IMR-90 (cell line): ENCODE measurements at regions not wholly inside any gene's neighbourhood (a gene's known extent, or its start where the extent isn't known, plus 50 kb on each side); places are given as distances from the start of the nearest gene placed in this dataset.

Source experiments
- ATAC-seq: fragments of 200-7000 bp; cut with Tn5 transposase; 2 replicates; pipeline ENCODE4 v1.9.1; 2020; ENCODE audit warnings: low read depth, mild to moderate bottlenecking, moderate library complexity
- BruUV-seq: library from RNA; stranded (reverse); fragments of 400-500 nt; replicated peaks from 2 replicates; lab custom pipeline; 2021; lab: Mats Ljungman, UMichigan
- CTCF ChIA-PET: fragments of 300-600 bp; formaldehyde crosslinking; extraction: SDS; loops from one replicate; lab custom pipeline; 2021; ENCODE audit warnings: antibody characterized with exemption; lab: Yijun Ruan, JAX
- POLR2A ChIA-PET: fragments of 300-600 bp; sonication (Branson Sonifier 250); formaldehyde crosslinking; loops from one replicate; lab custom pipeline; 2022; ENCODE audit warnings: antibody characterized with exemption; ENCODE audit not compliant: unreplicated experiment; lab: Charles Lee
- DNase-seq: peaks from one replicate; pipeline ENCODE4 v3.0.0; 2013
- H2AFZ ChIP-seq: replicated peaks from 2 replicates; pipeline ENCODE3; 2013; ENCODE audit warnings: low read length, mild to moderate bottlenecking; ENCODE audit not compliant: poor library complexity
- H2AK5ac ChIP-seq: 2 replicates; pipeline ENCODE4 v1.6.1; 2013; ENCODE audit warnings: low read depth, low read length, inconsistent platforms
- H2AK9ac ChIP-seq: replicated peaks from 2 replicates; pipeline ENCODE3; 2013; ENCODE audit warnings: mild to moderate bottlenecking, low read depth, low read length, moderate library complexity; ENCODE audit not compliant: poor library complexity
- H2BK120ac ChIP-seq: 2 replicates; pipeline ENCODE4 v1.6.1; 2013; ENCODE audit warnings: low read depth, low read length, inconsistent platforms
- H2BK15ac ChIP-seq: 3 replicates; pipeline ENCODE4 v1.6.1; 2013; ENCODE audit warnings: low read depth, low read length, inconsistent platforms
- H2BK20ac ChIP-seq: 2 replicates; pipeline ENCODE4 v1.6.1; 2013; ENCODE audit warnings: low read depth, mild to moderate bottlenecking, inconsistent platforms, low read length, moderate library complexity
- H2BK5ac ChIP-seq: 2 replicates; pipeline ENCODE4 v1.6.1; 2013; ENCODE audit warnings: mild to moderate bottlenecking, low read depth, low read length, inconsistent platforms; ENCODE audit not compliant: poor library complexity, severe bottlenecking
- H3K14ac ChIP-seq: replicated peaks from 2 replicates; pipeline ENCODE4 v1.6.1; 2013; ENCODE audit warnings: low read depth, low read length, inconsistent platforms
- H3K18ac ChIP-seq: 2 replicates; pipeline ENCODE4 v1.6.1; 2013; ENCODE audit warnings: low read depth, low read length, control low read depth
- H3K23ac ChIP-seq: 2 replicates; pipeline ENCODE4 v1.6.1; 2013; ENCODE audit warnings: low read depth, low read length, inconsistent platforms
- H3K27ac ChIP-seq: 2 replicates; pipeline ENCODE4 v1.5.1; 2013; ENCODE audit warnings: mild to moderate bottlenecking, control low read depth, low read length; ENCODE audit not compliant: insufficient read depth
- H3K27me3 ChIP-seq: 2 replicates; pipeline ENCODE4 v1.6.1; 2013; ENCODE audit warnings: low read length; ENCODE audit not compliant: control insufficient read depth, insufficient read depth
- H3K36me3 ChIP-seq: 2 replicates; pipeline ENCODE4 v1.6.1; 2013; ENCODE audit warnings: low read length, mixed read lengths; ENCODE audit not compliant: control insufficient read depth, insufficient read depth
- H3K4ac ChIP-seq: 2 replicates; pipeline ENCODE4 v1.6.1; 2013; ENCODE audit warnings: low read depth, low read length, inconsistent platforms
- H3K4me1 ChIP-seq: 2 replicates; pipeline ENCODE4 v1.6.1; 2013; ENCODE audit warnings: low read length, mixed read lengths; ENCODE audit not compliant: control insufficient read depth, insufficient read depth
- H3K4me2 ChIP-seq: 2 replicates; pipeline ENCODE4 v1.6.1; 2013; ENCODE audit warnings: low read depth, mild to moderate bottlenecking, control low read depth, low read length, moderate library complexity
- H3K4me3 ChIP-seq: 2 replicates; pipeline ENCODE4 v1.5.1; 2013; ENCODE audit warnings: low read depth, mild to moderate bottlenecking, control low read depth, low read length, moderate library complexity; ENCODE audit not compliant: insufficient read depth
- H3K56ac ChIP-seq: 2 replicates; pipeline ENCODE4 v1.6.1; 2013; ENCODE audit warnings: low read length, inconsistent platforms; ENCODE audit not compliant: insufficient read depth; ENCODE audit errors: extremely low read depth
- H3K79me1 ChIP-seq, 2 experiments: 2 replicates each; pipeline ENCODE4 v1.6.1; 2013; ENCODE audit warnings: low read length in 2 of 2, inconsistent platforms in 1 of 2, low read depth in 1 of 2
- H3K9ac ChIP-seq: 2 replicates; pipeline ENCODE4 v1.6.1; 2013; ENCODE audit warnings: low read depth, low read length, control low read depth
- H3K9me1 ChIP-seq: 2 replicates; pipeline ENCODE4 v1.6.1; 2013; ENCODE audit warnings: low read length, inconsistent platforms; ENCODE audit not compliant: insufficient read depth
- H3K9me3 ChIP-seq: 2 replicates; pipeline ENCODE4 v1.6.1; 2013; ENCODE audit warnings: low read length; ENCODE audit not compliant: control insufficient read depth, insufficient read depth
- H4K20me1 ChIP-seq: 2 replicates; pipeline ENCODE4 v1.6.1; 2013; ENCODE audit warnings: low read length, inconsistent platforms; ENCODE audit not compliant: insufficient read depth
- H4K5ac ChIP-seq: 2 replicates; pipeline ENCODE4 v1.6.1; 2013; ENCODE audit warnings: mild to moderate bottlenecking, low read depth, low read length, control low read depth
- H4K8ac ChIP-seq, 2 experiments: 2 replicates each; pipeline ENCODE4 v1.6.1; 2013; ENCODE audit warnings: low read depth in 2 of 2, low read length in 2 of 2, control low read depth in 1 of 2, inconsistent platforms in 1 of 2
- H4K91ac ChIP-seq: 2 replicates; pipeline ENCODE4 v1.6.1; 2013; ENCODE audit warnings: low read depth, low read length, inconsistent platforms; ENCODE audit not compliant: insufficient read depth
- BHLHE40 ChIP-seq: fragments of 150-350 bp; IDR thresholded peaks from 2 replicates; pipeline ENCODE4 v1.6.1; 2016; ENCODE audit warnings: mild to moderate bottlenecking, low read depth, low read length
- CTCF ChIP-seq: conservative IDR thresholded peaks from 2 replicates; pipeline ENCODE4 v1.5.1; 2012; ENCODE audit warnings: mild to moderate bottlenecking, low read depth, low read length, improper control_type of control experiment
- MAZ ChIP-seq: IDR thresholded peaks from 2 replicates; pipeline ENCODE4 v1.6.1; 2012; ENCODE audit warnings: low read depth, mild to moderate bottlenecking, low read length, improper control_type of control experiment, moderate library complexity, borderline replicate concordance
- RAD21 ChIP-seq: IDR thresholded peaks from 2 replicates; pipeline ENCODE4 v1.6.1; 2012; ENCODE audit warnings: low read length, improper control_type of control experiment
- WGBS, 2 experiments: methylation state at CpG; one replicate each; pipeline versions ENCODE4 v1.1.5 to v1.1.7; 2013; ENCODE audit warnings: missing lambda C conversion rate in 2 of 2; ENCODE audit not compliant: insufficient read length in 1 of 2; ENCODE audit errors: extremely low coverage in 2 of 2; 5-methylcytosine and 5-hydroxymethylcytosine counted together
- dilution Hi-C: fragments of 300-500 bp; cut with HindIII; formaldehyde crosslinking; loops from one replicate; pipeline ENCODE4 v1.14.3; 2018; ENCODE audit warnings: low sequenced_read_pairs; ENCODE audit not compliant: unreplicated experiment
- in situ Hi-C: fragments of 300-500 bp; cut with MboI; formaldehyde crosslinking; loops from 3 replicates; pipeline ENCODE4 v1.14.3; 2019; ENCODE audit warnings: low sequenced_read_pairs, inconsistent platforms, mixed read lengths
- intact Hi-C: fragments of 100-400 bp; cut with micrococcal nuclease; formaldehyde crosslinking; loops from 2 replicates; pipeline ENCODE4 v1.10.0; 2022

DNA sequence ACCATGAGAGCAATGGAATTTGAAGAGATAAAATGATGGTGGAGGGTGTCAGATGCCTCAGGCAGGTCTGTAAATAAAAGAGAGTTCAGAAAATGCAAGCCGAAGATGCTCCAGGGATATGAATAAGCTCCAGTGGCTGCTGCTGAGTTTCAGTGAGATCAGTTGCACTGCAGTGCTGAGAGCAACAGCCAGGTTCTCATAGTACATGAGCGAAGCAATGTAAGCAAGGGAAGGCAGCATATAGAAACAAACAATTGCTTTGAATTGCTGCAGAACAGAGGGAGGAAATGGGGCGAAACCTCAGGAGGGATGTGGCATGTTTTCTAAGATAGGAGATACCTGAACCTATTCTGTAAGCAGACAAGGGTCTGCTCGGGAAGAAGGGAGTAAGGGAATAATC is 369.5 kb downstream of the AASDHPPT start:
- Histone ChIP-seq H3K18ac (no peak overlapping the region), H3K23ac (0 out of 2 replicates have a peak overlapping the region, but pooled peaks have one; percentile 29), H3K79me1 (no peaks in the 10 kb centered on the region), H2AK9ac (no peak overlapping the region), H2BK120ac (no peak overlapping the region), H3K9me3 (no peaks in the 10 kb centered on the region), H4K5ac (no peak overlapping the region), H2BK5ac (no peak overlapping the region), H4K8ac (no peak overlapping the region), H3K4me2 (peak overlapping the region; percentile 54; the same call in 1 of the 2 replicates), H3K27ac (no peak overlapping the region), H3K56ac (no peak overlapping the region), H3K4me1 (no peaks in the 10 kb centered on the region), H2AK5ac (no peak overlapping the region), H3K9me1 (no peaks in the 10 kb centered on the region), H3K36me3 (no peaks in the 10 kb centered on the region), H2BK15ac (no peak overlapping the region), H3K27me3 (no peaks in the 10 kb centered on the region), H4K91ac (no peak overlapping the region), H3K9ac (no peak overlapping the region), H3K4me3 (no peak overlapping the region), H3K4ac (no peak overlapping the region), H4K20me1 (no peaks in the 10 kb centered on the region), H3K14ac (no peak overlapping the region), H2AFZ (peak overlapping the region; percentile 38), H2BK20ac (no peak overlapping the region)
- TF ChIP-seq RAD21 (no peak), MAZ (no peak), BHLHE40 (no peak), CTCF (no peak)
- dilution Hi-C loops, result no loop called here
- intact Hi-C loops, result no loop called here
- DNase-seq (no peak), ATAC-seq (peak; percentile 78)
- ChIA-PET CTCF (interaction anchor here (0.7 kb wide), 1 partner anchor 17 kb away, joined by 3 read pairs; no protein-coding TSS in a partner anchor), POLR2A (no interaction called here)
- 59% methylated on average over 4 of the region's 4 CpGs; no CpG with 5 or more reads in 1 of the 2 experiments for WGBS, 2 experiments
- BruUV-seq, result no TSS peak
- in situ Hi-C loops, result no loop called here
